Neural progenitor cell (in vitro differentiated cells): ENCODE measurements at regions not wholly inside any gene's neighbourhood (a gene's known extent, or its start where the extent isn't known, plus 50 kb on each side); places are given as distances from the start of the nearest gene placed in this dataset.

Experiments used
- EZH2 ChIP-seq: fragments of 200-600 bp; sonication (generic); IDR thresholded peaks from 2 replicates; pipeline ENCODE4 v1.6.1; 2017; ENCODE audit warnings: antibody characterized with exemption, mild to moderate bottlenecking, moderate library complexity
- EZH2phosphoT487 ChIP-seq: fragments of 200-600 bp; sonication (generic); IDR thresholded peaks from 2 replicates; pipeline ENCODE4 v1.6.1; 2017; ENCODE audit warnings: antibody characterized with exemption
- TF ChIP-seq, protein P1 (sequence below): fragments of 200-600 bp; sonication (generic); IDR thresholded peaks from 2 replicates; pipeline ENCODE4 v1.5.1; 2017; ENCODE audit warnings: antibody characterized with exemption, mild to moderate bottlenecking

GRCh38 chr17:79160980-79161636, 86.5 kb downstream of the ENGASE start:
- TF ChIP-seq, protein P1, sequence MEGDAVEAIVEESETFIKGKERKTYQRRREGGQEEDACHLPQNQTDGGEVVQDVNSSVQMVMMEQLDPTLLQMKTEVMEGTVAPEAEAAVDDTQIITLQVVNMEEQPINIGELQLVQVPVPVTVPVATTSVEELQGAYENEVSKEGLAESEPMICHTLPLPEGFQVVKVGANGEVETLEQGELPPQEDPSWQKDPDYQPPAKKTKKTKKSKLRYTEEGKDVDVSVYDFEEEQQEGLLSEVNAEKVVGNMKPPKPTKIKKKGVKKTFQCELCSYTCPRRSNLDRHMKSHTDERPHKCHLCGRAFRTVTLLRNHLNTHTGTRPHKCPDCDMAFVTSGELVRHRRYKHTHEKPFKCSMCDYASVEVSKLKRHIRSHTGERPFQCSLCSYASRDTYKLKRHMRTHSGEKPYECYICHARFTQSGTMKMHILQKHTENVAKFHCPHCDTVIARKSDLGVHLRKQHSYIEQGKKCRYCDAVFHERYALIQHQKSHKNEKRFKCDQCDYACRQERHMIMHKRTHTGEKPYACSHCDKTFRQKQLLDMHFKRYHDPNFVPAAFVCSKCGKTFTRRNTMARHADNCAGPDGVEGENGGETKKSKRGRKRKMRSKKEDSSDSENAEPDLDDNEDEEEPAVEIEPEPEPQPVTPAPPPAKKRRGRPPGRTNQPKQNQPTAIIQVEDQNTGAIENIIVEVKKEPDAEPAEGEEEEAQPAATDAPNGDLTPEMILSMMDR, result no peak
- no peak for TF ChIP-seq EZH2
- no peak for TF ChIP-seq EZH2phosphoT487
